HG03521 (cell line): ENCODE measurements at regions not wholly inside any gene's neighbourhood (a gene's known extent, or its start where the extent isn't known, plus 50 kb on each side); places are given as distances from the start of the nearest gene placed in this dataset.
"Not testable (repeated sequence)": the region's sequence is repeated elsewhere in the genome, so short reads cannot be mapped to it uniquely, and the experiment has no call there.

Experiments used
- ATAC-seq: cut with Tn5 transposase; IDR thresholded peaks from one replicate; pipeline ENCODE4 v1.9.1; 2021; ENCODE audit warnings: mild to moderate bottlenecking, moderate library complexity; ENCODE audit not compliant: unreplicated experiment

DNA sequence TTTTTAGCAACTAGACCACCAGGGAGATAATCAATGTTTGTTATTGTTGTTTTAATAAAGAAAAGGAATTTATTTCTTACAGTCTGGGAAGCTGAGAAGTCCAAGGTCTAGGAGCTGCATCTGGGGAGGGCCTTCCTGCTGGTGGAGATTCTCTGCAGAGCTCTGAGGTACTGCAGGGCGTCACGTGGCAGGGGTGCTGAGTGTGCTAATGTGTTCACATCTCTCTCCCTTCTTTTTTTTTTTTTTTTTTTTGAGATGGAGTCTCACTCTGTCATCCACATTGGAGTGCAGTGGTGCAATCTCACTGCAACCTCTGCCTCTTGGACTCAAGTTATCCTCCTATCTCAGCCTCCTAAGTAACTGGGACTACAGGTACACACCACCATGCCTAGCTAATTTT is 150.9 kb upstream of the TRIM24 start:
- no peak for ATAC-seq

- no peak for ATAC-seq
These were observed 146.3 kb upstream of the TRIM24 start for GRCh38 chr7:138313829-138314178.

- peak; percentile 89 for ATAC-seq
These were observed 143.5 kb upstream of the TRIM24 start for GRCh38 chr7:138316421-138317043.

GRCh38 chr7:138317044-138317596 is 142.9 kb upstream of the TRIM24 start:
- no peak for ATAC-seq

GRCh38 chr7:138324941-138325340 is 135.1 kb upstream of the TRIM24 start:
- no peak for ATAC-seq

DNA sequence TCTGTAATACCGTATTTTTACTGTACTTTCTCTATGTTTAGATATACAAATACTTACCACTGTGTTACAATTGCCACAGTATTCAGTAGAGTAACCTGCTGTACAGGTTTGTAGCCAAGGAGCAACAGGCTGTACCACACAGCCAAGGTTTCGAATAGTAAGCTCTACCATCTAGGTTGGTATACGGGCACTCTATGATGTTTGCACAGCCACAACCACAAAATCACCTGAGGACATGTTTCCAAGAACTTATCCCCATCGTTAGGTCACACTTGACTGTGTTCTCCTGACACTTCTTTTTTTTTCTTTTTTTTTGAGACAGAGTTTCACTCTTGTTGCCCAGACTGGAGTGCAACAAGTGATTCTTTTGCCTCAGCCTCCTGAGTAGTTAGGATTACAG is 134.6 kb upstream of the TRIM24 start:
- no peak for ATAC-seq

GRCh38 chr7:138328215-138328614 is 131.8 kb upstream of the TRIM24 start:
- ATAC-seq, result no peak

DNA sequence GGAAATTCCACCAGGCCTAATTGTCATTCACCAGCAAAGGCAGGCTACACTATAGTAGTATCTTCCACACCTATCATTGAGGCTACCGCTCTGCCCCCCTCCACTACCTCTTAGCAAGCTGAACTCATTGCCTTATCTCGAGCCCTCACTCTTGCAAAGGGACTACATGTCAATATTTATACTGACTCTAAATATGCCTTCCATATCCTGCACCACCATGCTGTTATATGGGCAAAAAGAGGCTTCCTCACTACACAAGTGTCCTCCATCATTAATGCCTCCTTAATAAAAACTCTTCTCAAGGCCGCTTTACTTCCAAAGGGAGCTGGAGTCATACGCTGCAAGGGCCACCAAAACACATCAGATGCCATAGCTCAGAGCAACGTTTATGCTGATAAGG is 127.2 kb upstream of the TRIM24 start:
- not testable (repeated sequence) for ATAC-seq

DNA sequence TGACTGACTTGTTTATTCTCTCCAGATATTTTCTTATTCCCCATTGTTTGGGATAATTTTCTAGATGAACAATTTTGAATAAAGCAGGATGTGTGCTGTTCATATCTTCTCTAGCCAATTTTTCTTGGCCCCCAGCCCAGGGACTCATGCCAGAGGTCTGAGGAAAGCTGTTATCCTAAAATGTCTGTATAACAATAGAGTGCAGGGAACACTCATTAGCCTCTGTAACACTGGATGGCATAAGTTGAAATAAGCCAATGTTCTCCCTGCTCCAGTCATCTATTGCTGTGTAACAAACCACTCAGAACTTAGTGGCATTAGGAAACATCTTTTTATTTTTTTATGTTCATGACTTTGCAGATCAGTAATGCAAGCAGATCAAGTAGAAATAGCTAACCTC is 121.7 kb upstream of the TRIM24 start:
- ATAC-seq, result no peak

GRCh38 chr7:138339229-138339628 is 120.8 kb upstream of the TRIM24 start:
- not testable (repeated sequence) for ATAC-seq

GRCh38 chr7:138342990-138343389 is 117.1 kb upstream of the TRIM24 start:
- ATAC-seq, result no peak

DNA sequence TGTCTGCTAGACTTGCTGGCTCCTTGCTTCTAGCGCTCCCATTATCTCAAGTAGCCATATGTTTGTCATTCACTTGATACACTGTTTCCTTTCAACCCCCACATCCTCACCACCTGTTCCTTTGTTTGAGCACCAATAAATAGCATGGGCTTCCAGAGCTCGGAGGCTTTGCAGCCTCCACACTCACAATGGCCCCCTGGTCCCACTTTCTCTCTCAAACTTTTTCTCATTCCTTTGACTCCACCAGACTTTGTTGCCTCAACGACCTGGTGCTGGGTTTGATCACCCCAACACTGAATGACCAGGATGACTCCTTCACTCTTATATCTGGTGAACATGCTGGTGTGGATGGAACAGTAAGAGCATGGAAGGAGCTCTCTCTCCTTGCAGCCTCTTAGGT is 114.5 kb upstream of the TRIM24 start:
- ATAC-seq, result no peak

DNA sequence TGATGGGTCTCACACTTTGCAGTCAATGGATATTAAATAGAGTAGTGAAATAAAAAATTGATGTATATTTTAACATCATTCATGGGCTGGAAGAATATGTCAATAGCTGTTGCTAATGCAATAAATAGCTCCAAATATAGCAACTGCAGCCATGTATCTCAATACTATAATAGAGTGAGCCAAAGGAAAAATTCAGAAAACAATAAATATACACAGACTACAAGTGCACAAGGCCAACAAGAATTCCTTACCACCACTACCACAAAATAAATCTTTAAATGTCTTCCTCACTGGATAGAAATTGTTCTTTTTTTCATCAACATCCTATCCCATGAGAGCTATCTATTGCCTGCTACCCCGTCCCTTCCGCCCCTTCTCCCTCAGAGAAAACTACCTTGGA is 113.1 kb upstream of the TRIM24 start:
- ATAC-seq, result no peak

DNA sequence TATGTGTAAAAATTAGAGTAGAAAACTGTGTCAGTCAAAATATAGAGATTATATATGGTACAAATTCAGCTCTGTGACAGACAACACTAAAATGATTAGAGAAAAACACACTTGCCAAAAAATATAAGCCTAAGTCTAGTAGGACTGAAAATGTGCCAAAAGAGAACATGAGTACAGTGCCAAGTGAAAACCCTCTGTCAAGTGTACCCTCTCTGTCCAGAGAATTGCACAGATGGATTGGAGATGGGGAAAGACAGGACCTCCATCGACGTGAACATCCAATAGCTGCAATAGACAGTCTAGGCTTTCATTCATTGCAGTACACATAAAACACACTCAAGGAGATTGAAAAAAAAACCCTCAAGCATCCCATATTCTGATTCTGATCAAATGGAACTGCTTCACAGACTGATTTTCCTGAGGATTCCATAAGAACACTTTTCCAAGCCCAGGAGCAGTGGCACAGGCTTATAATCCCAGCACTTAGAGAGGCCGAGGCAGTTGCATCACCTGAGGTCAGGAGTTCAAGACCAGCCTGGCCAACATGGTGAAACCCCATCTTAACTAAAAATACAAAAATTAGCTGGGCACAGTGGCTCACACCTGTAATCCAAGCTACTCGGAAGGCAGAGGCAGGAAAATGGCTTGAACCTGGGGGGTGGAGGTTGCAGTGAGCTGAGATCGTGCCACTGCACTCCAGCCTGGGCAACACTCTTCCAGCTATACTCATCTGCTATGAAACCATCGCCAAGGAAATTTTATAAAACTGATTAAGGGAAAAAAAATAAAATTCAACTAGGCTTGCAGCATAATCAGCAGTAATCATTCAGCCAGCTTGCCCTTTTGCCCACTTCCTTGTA is 110.0 kb upstream of the TRIM24 start:
- no peak for ATAC-seq

GRCh38 chr7:138350701-138351357 is 109.2 kb upstream of the TRIM24 start:
- no peak for ATAC-seq

DNA sequence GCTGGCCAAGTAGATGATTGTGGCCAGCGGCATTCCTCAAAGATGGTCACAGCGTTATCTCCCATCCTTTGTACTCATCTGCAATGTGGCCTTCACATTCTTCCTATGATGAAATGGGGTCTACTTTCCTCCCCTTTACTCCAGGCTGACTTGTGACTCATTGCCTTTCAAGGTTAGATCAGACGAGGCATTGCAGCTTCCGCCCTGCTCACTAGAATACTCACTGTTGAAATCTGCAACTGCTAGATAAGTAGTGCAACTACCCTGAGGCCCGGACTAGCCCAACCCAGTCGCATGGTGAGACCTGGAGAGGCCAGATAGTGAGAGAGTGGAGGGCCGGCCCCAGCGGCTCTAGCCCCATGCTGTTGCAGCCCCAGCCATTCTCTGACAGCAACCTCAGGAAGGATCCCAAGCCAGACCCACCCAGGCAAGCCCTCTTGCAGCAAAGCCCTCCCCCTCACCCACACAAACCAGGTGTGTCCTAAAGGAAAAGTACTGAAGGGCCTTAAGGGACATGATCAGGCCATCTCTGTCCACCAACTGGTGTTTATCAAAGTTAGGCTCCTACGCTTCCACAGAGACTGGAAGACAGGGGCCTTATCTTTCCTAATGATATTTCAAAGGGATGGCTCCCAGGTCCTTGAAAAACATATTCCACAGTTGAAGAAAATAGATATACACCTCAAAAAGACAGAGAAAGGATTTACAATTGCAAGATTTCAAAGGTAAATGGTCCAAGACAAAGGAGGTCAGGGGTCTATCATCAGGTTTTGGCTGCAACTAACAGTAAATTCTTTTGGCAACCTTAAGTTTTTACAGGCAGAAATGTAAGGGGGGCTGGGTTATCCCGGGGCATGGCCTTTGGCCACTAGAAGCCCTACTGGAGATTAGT is 107.2 kb upstream of the TRIM24 start:
- ATAC-seq, result no peak

DNA sequence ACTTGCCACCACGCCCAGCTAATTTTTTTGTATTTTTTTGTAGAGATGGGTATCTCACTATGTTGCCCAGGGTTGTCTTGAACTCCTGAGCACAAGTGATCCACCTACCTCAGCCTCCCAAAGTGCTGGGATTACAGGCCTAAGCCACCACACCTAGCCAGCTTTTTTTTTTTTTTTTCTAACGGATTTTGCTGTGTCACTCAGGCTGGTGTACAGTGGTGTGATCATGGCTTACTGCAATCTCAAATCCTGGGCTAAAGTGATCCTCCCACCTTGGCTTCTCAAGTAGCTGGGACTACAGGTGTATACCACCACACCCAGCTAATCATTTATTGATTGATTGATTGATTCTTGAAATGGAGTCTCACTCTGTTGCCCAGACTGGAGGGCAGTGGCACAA is 106.0 kb upstream of the TRIM24 start:
- no peak for ATAC-seq

DNA sequence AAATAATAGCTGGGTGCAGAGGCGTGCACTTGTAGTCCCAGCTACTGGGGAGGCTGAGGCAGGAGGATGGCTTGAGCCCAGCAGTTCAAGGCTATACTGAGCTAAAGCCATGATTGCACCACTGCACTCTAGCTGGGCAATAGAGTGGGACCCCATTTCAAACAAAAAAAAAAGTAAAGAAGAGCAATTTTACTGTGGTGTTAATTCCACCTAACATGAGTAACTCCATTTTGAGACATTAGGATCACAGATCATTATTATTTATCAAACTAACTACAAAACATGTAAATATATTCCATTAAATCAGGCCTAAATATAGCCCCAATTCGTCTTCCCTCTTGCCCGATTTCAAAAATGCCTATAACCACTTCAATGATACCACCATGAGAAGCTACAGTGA is 104.8 kb upstream of the TRIM24 start:
- no peak for ATAC-seq

DNA sequence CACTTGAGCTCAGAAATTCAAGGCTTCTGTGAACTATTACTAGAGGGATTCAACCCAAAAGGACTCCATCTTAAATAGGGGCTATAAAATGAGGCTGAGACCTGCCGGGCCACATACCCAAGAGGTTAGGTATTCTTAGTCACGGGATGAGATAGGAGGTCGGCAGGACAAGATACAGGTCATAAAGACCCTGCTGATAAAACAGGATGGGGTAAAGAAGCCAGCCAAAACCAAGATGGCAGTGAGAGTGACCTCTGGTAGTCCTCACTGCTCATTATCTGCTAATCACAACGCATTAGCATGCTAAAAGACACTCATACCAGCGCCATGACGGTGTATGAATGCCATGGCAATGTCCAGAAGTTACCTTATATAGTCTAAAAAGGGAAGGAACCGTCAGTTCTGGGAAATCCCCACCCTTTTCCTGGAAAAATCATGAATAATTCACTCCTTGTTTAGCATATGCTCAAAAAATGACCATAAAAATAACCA is 101.2 kb upstream of the TRIM24 start:
- ATAC-seq, result no peak

DNA sequence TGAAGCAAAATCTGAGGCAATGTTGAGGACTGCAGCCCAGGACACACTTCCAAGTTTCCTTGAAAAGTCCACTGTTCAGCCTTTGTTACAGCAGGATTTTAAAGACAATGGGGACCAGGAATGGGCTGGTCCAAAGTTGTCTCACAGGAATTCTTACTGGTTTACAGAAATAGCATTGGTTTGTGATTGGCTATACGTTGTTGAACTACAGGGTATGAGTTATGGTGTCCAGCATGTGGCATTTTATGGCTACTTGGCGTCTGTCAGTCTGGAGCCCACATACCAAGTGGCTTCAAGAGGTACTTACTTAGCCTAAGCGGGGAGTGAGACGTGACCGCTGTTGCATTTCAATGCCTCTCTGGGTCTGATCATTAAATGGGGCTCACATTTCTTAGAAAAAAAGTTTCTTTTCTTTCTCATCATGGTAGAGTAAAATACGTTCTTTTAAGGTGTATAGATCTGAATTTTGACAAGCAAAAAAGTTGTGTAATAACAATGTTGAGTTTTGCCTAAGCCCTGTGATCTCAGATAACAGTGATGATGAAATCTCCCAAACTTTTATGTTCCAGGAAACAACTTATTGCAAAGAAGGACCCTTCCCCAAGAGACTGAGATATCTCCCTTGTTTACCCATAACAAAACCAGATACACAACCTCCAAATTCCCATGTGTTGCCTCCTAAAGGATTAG is 100.0 kb upstream of the TRIM24 start:
- ATAC-seq, result no peak
